DND-41 (cell line): ENCODE measurements at regions not wholly inside any gene's neighbourhood (a gene's known extent, or its start where the extent isn't known, plus 50 kb on each side); places are given as distances from the start of the nearest gene placed in this dataset.

ENCODE experiments used
- ATAC-seq: fragments of 200-7000 bp; cut with Tn5 transposase; 3 replicates; pipeline ENCODE4 v1.9.1; 2021; ENCODE audit warnings: low read depth; ENCODE audit not compliant: insufficient read depth
- DNase-seq: peaks from one replicate; pipeline ENCODE4 v3.0.0-alpha.2; 2020
- H2AFZ ChIP-seq: 2 replicates; pipeline ENCODE4 v1.6.0; 2012; ENCODE audit warnings: low read depth, low read length
- H3K27ac ChIP-seq: 2 replicates; pipeline ENCODE4 v1.5.1; 2012; ENCODE audit warnings: low read length, inconsistent platforms
- H3K27me3 ChIP-seq: fragments of 200-600 bp; sonication (generic); 2 replicates; pipeline ENCODE4 v1.6.0; 2012; ENCODE audit warnings: low read length, mild to moderate bottlenecking, inconsistent platforms; ENCODE audit not compliant: insufficient read depth, poor library complexity
- H3K36me3 ChIP-seq: 2 replicates; pipeline ENCODE4 v1.5.1; 2012; ENCODE audit warnings: low read length, inconsistent platforms; ENCODE audit not compliant: insufficient read depth
- H3K4me1 ChIP-seq: 2 replicates; pipeline ENCODE4 v1.5.1; 2012; ENCODE audit warnings: mild to moderate bottlenecking, low read length; ENCODE audit not compliant: insufficient read depth
- H3K4me2 ChIP-seq: 2 replicates; pipeline ENCODE4 v1.6.0; 2012; ENCODE audit warnings: mild to moderate bottlenecking, moderate library complexity, low read length, inconsistent platforms; ENCODE audit not compliant: insufficient read depth
- H3K4me3 ChIP-seq, 2 experiments: fragments of 200-600 bp in 1 of 2; shearing (Covaris generic) in 1 of 2; 2 replicates each; pipeline ENCODE4 v1.5.1; 2012 to 2016; ENCODE audit warnings: inconsistent platforms in 2 of 2, low read length in 2 of 2, mild to moderate bottlenecking in 2 of 2, low read depth in 1 of 2, moderate library complexity in 1 of 2
- H3K79me2 ChIP-seq: 2 replicates; pipeline ENCODE4 v1.6.0; 2012; ENCODE audit warnings: low read length, inconsistent platforms; ENCODE audit not compliant: insufficient read depth
- H3K9ac ChIP-seq: 2 replicates; pipeline ENCODE4 v1.6.0; 2012; ENCODE audit warnings: low read depth, mild to moderate bottlenecking, inconsistent platforms, low read length, moderate library complexity
- H3K9me3 ChIP-seq: 2 replicates; pipeline ENCODE4 v1.5.1; 2012; ENCODE audit warnings: low read length, moderate library complexity, mild to moderate bottlenecking, inconsistent platforms; ENCODE audit not compliant: insufficient read depth, severe bottlenecking
- H4K20me1 ChIP-seq: 2 replicates; pipeline ENCODE4 v1.6.0; 2012; ENCODE audit warnings: low read length; ENCODE audit not compliant: insufficient read depth
- EZH2 ChIP-seq: IDR thresholded peaks from 3 replicates; pipeline ENCODE4 v1.6.1; 2012; ENCODE audit warnings: borderline replicate concordance, low read depth, mild to moderate bottlenecking, moderate library complexity, low read length, inconsistent platforms; ENCODE audit not compliant: severe bottlenecking
- TF ChIP-seq, protein P1 (sequence below): IDR thresholded peaks from 2 replicates; pipeline ENCODE4 v1.5.1; 2012; ENCODE audit warnings: borderline replicate concordance, low read length, moderate library complexity, mild to moderate bottlenecking; ENCODE audit not compliant: poor library complexity, severe bottlenecking; ENCODE audit errors: extremely low read depth

- peaks cover 11% of the 10 kb centered on the region for H3K9me3 ChIP-seq
- no peak overlapping the region for H2AFZ ChIP-seq
- no peak for DNase-seq
Observed at GRCh38 chr2:100645695-100646429, 83.1 kb downstream of the PDCL3 start.

DNA sequence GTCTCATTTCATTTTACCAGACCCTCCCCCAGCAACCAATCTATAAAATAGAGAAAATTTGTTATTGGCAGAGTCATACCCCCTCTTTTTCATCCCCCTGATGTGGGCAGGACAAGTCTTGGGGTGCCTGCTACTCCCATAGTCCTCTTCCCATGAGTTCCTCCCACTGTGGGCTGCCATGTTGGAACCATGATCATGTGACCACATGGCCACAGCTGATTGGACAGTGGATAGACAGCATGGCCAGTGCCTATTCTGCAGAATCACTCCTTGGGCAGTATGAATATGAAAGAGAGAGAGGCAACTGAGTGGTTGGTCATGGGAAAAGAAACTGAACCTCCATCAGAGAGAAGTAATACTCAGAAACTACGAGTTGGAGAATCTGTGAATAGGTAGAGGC, 84.9 kb downstream of the PDCL3 start:
- ATAC-seq: no peak
- H3K9me3 ChIP-seq: peaks cover 11% of the 10 kb centered on the region
- H3K4me3 ChIP-seq: no peak overlapping the region
- peaks cover 32% of the 10 kb centered on the region for H3K4me1 ChIP-seq
- H3K79me2 ChIP-seq: no peaks in the 10 kb centered on the region
- no peak overlapping the region for H2AFZ ChIP-seq
- H3K4me2 ChIP-seq: no peak overlapping the region
- no peaks in the 10 kb centered on the region for H3K27me3 ChIP-seq
- no peak for TF ChIP-seq EZH2
- TF ChIP-seq, protein P1, sequence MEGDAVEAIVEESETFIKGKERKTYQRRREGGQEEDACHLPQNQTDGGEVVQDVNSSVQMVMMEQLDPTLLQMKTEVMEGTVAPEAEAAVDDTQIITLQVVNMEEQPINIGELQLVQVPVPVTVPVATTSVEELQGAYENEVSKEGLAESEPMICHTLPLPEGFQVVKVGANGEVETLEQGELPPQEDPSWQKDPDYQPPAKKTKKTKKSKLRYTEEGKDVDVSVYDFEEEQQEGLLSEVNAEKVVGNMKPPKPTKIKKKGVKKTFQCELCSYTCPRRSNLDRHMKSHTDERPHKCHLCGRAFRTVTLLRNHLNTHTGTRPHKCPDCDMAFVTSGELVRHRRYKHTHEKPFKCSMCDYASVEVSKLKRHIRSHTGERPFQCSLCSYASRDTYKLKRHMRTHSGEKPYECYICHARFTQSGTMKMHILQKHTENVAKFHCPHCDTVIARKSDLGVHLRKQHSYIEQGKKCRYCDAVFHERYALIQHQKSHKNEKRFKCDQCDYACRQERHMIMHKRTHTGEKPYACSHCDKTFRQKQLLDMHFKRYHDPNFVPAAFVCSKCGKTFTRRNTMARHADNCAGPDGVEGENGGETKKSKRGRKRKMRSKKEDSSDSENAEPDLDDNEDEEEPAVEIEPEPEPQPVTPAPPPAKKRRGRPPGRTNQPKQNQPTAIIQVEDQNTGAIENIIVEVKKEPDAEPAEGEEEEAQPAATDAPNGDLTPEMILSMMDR: no peak
- DNase-seq: no peak
- no peaks in the 10 kb centered on the region for H3K36me3 ChIP-seq
- H3K9ac ChIP-seq: no peak overlapping the region
- no peak overlapping the region for H3K27ac ChIP-seq
- no peaks in the 10 kb centered on the region for H4K20me1 ChIP-seq

More at GRCh38 chr2:100645695-100646429, 83.1 kb downstream of the PDCL3 start:
- Histone ChIP-seq H4K20me1 (no peaks in the 10 kb centered on the region), H3K79me2 (no peaks in the 10 kb centered on the region), H3K27me3 (no peaks in the 10 kb centered on the region), H3K4me1 (peaks cover 41% of the 10 kb centered on the region), H3K27ac (no peak overlapping the region), H3K4me3 (no peak overlapping the region), H3K36me3 (no peaks in the 10 kb centered on the region), H3K9ac (no peak overlapping the region), H3K4me2 (no peak overlapping the region)
- TF ChIP-seq, protein P1: no peak
- no peak for TF ChIP-seq EZH2
- ATAC-seq: no peak

- no peaks in the 10 kb centered on the region for H3K27me3 ChIP-seq
- H3K4me3 ChIP-seq: no peak overlapping the region
- H3K27ac ChIP-seq: peak overlapping the region; percentile 7; the same call in 1 of the 2 replicates
- no peaks in the 10 kb centered on the region for H3K36me3 ChIP-seq
- peak; percentile 44; the same call in 1 of the 3 replicates for ATAC-seq
- peaks cover 11% of the 10 kb centered on the region for H3K9me3 ChIP-seq
- no peaks in the 10 kb centered on the region for H3K79me2 ChIP-seq
- no peaks in the 10 kb centered on the region for H4K20me1 ChIP-seq
- no peak overlapping the region for H3K4me2 ChIP-seq
- H2AFZ ChIP-seq: no peak overlapping the region
- no peak for TF ChIP-seq EZH2
- TF ChIP-seq, protein P1: no peak
- no peak overlapping the region for H3K9ac ChIP-seq
- no peak for DNase-seq
- peaks cover 9% of the 10 kb centered on the region for H3K4me1 ChIP-seq
Observed at GRCh38 chr2:100650151-100650550, 87.4 kb downstream of the PDCL3 start.
